ENCODE measurements at regions not wholly inside any gene's neighbourhood (a gene's known extent, or its start where the extent isn't known, plus 50 kb on each side); places are given as distances from the start of the nearest gene placed in this dataset.
A peak's percentile ranks its signal among the peaks of the same experiment; 100 is the strongest.

DNA sequence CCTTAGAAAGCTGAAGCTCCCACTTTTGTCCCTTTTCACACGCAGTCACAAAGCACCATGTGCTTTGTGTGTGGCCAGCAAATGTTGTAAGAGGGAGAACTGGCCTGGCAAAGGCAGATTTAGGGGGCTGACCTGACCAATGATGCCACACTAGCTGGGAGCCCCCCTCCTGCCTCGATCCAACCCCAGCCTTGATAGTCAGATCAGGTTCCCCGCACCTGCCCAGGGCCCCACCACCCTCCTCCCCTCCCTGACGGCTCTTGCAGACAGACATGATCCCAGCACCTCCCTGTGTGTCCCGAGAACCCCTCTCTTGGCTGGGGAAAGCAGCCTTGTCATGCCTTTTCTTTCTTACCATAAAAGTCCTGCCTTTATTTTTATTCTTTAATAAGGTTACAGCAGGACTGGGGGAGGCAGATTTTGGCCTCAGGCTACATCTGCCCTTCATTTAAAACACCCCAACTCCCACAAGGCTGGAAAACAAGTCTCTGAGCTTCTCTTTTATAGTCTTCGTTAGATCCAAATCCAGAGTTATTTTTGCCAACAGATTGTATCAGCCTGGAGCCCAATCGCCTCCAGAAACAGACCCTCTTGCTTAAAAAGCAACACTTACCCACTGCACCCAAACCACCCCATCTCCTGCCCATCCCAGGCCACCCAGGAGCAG, 201.8 kb upstream of the CDH5 start:
- TF ChIP-seq, protein P1, sequence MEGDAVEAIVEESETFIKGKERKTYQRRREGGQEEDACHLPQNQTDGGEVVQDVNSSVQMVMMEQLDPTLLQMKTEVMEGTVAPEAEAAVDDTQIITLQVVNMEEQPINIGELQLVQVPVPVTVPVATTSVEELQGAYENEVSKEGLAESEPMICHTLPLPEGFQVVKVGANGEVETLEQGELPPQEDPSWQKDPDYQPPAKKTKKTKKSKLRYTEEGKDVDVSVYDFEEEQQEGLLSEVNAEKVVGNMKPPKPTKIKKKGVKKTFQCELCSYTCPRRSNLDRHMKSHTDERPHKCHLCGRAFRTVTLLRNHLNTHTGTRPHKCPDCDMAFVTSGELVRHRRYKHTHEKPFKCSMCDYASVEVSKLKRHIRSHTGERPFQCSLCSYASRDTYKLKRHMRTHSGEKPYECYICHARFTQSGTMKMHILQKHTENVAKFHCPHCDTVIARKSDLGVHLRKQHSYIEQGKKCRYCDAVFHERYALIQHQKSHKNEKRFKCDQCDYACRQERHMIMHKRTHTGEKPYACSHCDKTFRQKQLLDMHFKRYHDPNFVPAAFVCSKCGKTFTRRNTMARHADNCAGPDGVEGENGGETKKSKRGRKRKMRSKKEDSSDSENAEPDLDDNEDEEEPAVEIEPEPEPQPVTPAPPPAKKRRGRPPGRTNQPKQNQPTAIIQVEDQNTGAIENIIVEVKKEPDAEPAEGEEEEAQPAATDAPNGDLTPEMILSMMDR (IDR thresholded peaks at IDR 0.05), result no peak
- TF ChIP-seq POLR2A (IDR thresholded peaks at IDR 0.05) (no peak), POLR2AphosphoS5 (IDR thresholded peaks at IDR 0.05; ENCODE audit: insufficient read depth in 1 of 2, low read depth in 1 of 2) (peak; percentile 41 to 43)
